Glutamatergic neuron (in vitro differentiated cells): ENCODE measurements at regions not wholly inside any gene's neighbourhood (a gene's known extent, or its start where the extent isn't known, plus 50 kb on each side); places are given as distances from the start of the nearest gene placed in this dataset.

Source experiments
- DNase-seq: peaks from one replicate; pipeline ENCODE4 v3.0.0; 2022
- H3K27ac Mint-ChIP-seq: one replicate; pipeline ENCODE4 v1.8.0; 2020; ENCODE audit warnings: mild to moderate bottlenecking, mixed read lengths, inconsistent platforms; ENCODE audit not compliant: unreplicated experiment
- H3K27me3 Mint-ChIP-seq: one replicate; pipeline ENCODE4 v1.8.0; 2020; ENCODE audit warnings: mild to moderate bottlenecking, moderate library complexity, mixed read lengths, inconsistent platforms; ENCODE audit not compliant: unreplicated experiment
- H3K36me3 Mint-ChIP-seq: one replicate; pipeline ENCODE4 v1.8.0; 2020; ENCODE audit warnings: mild to moderate bottlenecking, mixed read lengths, inconsistent platforms; ENCODE audit not compliant: unreplicated experiment
- H3K4me1 Mint-ChIP-seq: one replicate; pipeline ENCODE4 v1.8.0; 2020; ENCODE audit warnings: mild to moderate bottlenecking, low read depth, mixed read lengths, inconsistent platforms; ENCODE audit not compliant: unreplicated experiment
- H3K4me3 Mint-ChIP-seq: one replicate; pipeline ENCODE4 v1.8.0; 2020; ENCODE audit warnings: mild to moderate bottlenecking, mixed read lengths, inconsistent platforms; ENCODE audit not compliant: unreplicated experiment
- H3K9me3 Mint-ChIP-seq: one replicate; pipeline ENCODE4 v1.8.0; 2020; ENCODE audit warnings: mild to moderate bottlenecking, moderate library complexity, mixed read lengths, inconsistent platforms; ENCODE audit not compliant: unreplicated experiment
- TF ChIP-seq, protein P1 (sequence below): fragments of 200-600 bp; sonication (generic); IDR thresholded peaks from one replicate; pipeline ENCODE4 v1.5.0; 2021; ENCODE audit not compliant: partially characterized antibody, unreplicated experiment

DNA sequence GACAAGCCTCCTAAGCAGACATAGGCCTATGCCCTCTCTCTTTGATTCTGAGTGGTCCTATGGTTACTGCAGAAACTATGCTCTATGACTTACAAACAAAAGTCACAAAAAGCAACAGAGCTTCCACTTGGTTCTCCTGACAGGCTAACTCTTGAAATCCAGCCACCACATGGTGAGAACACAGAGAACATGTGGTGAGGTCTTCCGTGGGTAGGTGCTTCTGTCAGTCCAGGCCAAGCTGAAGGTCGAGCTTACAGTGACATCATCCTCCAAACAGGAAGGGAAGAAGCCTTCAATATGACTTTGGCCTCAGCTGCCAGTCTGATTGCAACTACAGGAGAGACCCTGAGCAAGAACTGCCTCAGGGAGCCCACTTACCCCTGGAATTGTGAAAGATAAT is 265.5 kb downstream of the TBX18 start:
- Mint-ChIP-seq H3K27ac (no peak overlapping the region), H3K4me1 (no peaks in the 10 kb centered on the region), H3K27me3 (no peaks in the 10 kb centered on the region), H3K36me3 (no peaks in the 10 kb centered on the region), H3K9me3 (no peaks in the 10 kb centered on the region), H3K4me3 (no peak overlapping the region)
- TF ChIP-seq, protein P1, sequence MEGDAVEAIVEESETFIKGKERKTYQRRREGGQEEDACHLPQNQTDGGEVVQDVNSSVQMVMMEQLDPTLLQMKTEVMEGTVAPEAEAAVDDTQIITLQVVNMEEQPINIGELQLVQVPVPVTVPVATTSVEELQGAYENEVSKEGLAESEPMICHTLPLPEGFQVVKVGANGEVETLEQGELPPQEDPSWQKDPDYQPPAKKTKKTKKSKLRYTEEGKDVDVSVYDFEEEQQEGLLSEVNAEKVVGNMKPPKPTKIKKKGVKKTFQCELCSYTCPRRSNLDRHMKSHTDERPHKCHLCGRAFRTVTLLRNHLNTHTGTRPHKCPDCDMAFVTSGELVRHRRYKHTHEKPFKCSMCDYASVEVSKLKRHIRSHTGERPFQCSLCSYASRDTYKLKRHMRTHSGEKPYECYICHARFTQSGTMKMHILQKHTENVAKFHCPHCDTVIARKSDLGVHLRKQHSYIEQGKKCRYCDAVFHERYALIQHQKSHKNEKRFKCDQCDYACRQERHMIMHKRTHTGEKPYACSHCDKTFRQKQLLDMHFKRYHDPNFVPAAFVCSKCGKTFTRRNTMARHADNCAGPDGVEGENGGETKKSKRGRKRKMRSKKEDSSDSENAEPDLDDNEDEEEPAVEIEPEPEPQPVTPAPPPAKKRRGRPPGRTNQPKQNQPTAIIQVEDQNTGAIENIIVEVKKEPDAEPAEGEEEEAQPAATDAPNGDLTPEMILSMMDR: no peak
- DNase-seq: no peak

DNA sequence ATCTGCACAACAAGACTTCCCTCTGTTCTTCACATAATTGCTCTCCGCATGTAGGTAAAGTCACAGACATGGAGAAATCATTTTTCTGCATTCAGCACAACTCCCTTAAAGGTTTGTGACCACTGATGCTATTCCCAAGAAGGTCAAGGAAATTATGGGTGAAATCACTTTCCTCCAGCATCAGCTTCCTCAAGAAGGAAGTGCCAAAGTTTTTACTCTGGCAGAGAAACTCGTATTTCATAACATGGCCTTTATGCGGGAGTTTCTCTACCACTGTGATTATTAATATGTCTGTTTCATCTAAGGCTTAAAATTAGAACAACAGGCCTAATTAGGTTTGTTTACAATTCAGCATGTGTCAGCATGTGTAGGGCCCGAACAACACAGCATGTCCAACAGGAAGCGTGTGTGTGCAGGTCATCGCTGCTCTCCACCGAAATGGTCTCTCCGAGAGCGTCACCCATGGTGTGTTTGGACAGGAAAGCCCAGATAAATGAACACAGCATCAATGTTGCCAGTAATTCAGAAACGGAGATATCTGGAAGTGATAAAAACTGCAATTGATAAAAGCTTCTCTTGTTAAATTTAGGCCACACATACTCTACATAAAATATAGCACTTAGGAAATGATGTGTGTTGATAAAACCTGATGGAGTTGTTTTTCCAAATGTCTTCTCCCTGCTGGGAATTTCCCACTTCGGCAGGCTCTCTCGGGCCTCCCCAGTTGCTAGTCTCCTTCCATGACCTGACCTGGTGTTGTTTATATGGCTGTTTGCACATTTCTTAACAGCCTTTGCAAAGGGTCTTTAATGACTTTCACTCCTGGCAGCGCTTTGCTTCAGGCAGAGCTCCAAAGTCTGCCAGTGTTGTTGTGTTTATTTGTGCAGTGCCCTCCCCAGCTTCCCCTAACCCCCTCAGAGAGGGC is 265.1 kb upstream of the CEP162 start:
- no peaks in the 10 kb centered on the region for H3K9me3 Mint-ChIP-seq
- H3K27ac Mint-ChIP-seq: no peak overlapping the region
- TF ChIP-seq, protein P1: no peak
- no peak overlapping the region for H3K4me3 Mint-ChIP-seq
- no peaks in the 10 kb centered on the region for H3K36me3 Mint-ChIP-seq
- no peaks in the 10 kb centered on the region for H3K4me1 Mint-ChIP-seq
- H3K27me3 Mint-ChIP-seq: no peaks in the 10 kb centered on the region
- no peak for DNase-seq

DNA sequence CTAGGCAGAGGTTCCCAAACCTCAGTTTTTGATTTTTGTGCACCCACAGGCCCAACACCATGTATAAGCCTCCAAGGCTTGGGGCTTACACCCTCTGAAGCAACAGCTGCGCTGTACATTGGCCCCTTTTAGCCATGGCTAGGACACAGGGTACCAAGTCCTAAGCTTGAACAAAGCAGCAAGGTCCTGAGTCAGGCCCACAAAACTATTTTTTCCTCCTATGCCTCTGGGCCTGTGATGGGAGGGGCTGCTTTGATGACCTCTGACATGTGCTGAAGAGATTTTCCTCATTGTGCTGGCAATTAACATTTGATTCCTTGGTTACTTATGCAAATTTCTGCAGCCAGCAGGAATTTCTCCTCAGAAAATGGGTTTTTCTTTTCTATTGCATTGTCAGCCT is 262.2 kb upstream of the CEP162 start:
- no peaks in the 10 kb centered on the region for H3K4me1 Mint-ChIP-seq
- no peak overlapping the region for H3K4me3 Mint-ChIP-seq
- DNase-seq: no peak
- TF ChIP-seq, protein P1: no peak
- no peak overlapping the region for H3K27ac Mint-ChIP-seq
- H3K36me3 Mint-ChIP-seq: no peaks in the 10 kb centered on the region
- H3K27me3 Mint-ChIP-seq: no peaks in the 10 kb centered on the region
- H3K9me3 Mint-ChIP-seq: no peaks in the 10 kb centered on the region

DNA sequence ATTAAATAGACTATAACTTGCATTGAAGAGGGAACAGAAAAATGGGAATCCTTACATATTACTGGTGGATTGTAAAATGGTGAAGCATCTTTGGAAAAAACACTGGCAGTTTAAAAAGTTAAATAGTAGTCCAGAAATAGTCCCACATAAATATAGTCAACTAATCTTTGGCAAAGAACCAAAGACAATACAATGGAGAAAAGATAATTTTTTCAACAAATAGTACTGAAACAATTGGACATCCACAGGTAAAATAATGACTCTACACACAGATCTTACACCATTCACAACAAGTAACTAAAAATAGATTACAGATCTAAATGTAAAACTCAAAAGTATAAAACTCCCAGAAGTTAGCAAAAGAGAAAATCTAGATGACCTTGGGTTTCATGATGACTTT is 259.1 kb upstream of the CEP162 start:
- H3K4me1 Mint-ChIP-seq: no peaks in the 10 kb centered on the region
- DNase-seq: no peak
- no peaks in the 10 kb centered on the region for H3K27me3 Mint-ChIP-seq
- H3K9me3 Mint-ChIP-seq: no peaks in the 10 kb centered on the region
- TF ChIP-seq, protein P1: no peak
- H3K36me3 Mint-ChIP-seq: no peaks in the 10 kb centered on the region
- H3K27ac Mint-ChIP-seq: no peak overlapping the region
- no peak overlapping the region for H3K4me3 Mint-ChIP-seq

GRCh38 chr6:84469144-84469543 is 241.7 kb upstream of the CEP162 start:
- DNase-seq: no peak
- H3K4me3 Mint-ChIP-seq: no peak overlapping the region
- H3K27me3 Mint-ChIP-seq: no peaks in the 10 kb centered on the region
- no peaks in the 10 kb centered on the region for H3K9me3 Mint-ChIP-seq
- no peaks in the 10 kb centered on the region for H3K36me3 Mint-ChIP-seq
- H3K27ac Mint-ChIP-seq: no peak overlapping the region
- TF ChIP-seq, protein P1: no peak
- peaks cover 9% of the 10 kb centered on the region for H3K4me1 Mint-ChIP-seq
